Ovary (tissue), 3 donors: ENCODE measurements at regions not wholly inside any gene's neighbourhood (a gene's known extent, or its start where the extent isn't known, plus 50 kb on each side); places are given as distances from the start of the nearest gene placed in this dataset.

Source experiments
- EP300 ChIP-seq: sonication (generic); formaldehyde crosslinking; IDR thresholded peaks from one replicate; pipeline ENCODE4 v1.6.1; 2017; ENCODE audit warnings: antibody characterized with exemption
- POLR2A ChIP-seq: fragments of 450-650 bp; IDR thresholded peaks from one replicate; pipeline ENCODE4 v1.6.1; 2017; ENCODE audit warnings: antibody characterized with exemption, mild to moderate bottlenecking, moderate library complexity
- TF ChIP-seq, protein P1 (sequence below), 3 donors: fragments of 450-650 bp in 2 of 3; fragments of 200-600 bp in 1 of 3; IDR thresholded peaks; one replicate each; pipeline versions ENCODE4 v1.5.1 to v1.8.0; 2016 to 2022; ENCODE audit warnings: antibody characterized with exemption in 3 of 3, mild to moderate bottlenecking in 1 of 3
- donor health status: DM: no; HTN: no; CAD: no.

DNA sequence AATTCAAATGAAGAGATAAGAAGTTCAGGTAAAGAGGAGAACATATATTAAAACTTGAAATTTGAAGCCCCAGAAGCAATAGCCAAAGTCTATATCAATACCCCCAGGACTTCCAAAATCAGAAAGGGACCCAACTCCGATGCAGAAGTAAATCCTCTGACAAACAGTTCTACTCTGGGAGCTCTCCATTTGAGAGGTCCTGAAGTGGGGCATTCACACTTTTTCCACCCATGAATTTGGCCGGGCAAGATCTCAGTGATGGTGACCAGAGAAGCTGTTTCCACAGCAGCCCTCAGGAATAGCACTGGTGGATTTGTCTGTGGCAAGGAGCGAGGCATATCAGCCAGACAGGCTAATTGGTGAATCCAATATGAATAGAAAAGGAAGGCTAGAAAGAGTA, 313.6 kb upstream of the MC4R start:
- TF ChIP-seq, protein P1, sequence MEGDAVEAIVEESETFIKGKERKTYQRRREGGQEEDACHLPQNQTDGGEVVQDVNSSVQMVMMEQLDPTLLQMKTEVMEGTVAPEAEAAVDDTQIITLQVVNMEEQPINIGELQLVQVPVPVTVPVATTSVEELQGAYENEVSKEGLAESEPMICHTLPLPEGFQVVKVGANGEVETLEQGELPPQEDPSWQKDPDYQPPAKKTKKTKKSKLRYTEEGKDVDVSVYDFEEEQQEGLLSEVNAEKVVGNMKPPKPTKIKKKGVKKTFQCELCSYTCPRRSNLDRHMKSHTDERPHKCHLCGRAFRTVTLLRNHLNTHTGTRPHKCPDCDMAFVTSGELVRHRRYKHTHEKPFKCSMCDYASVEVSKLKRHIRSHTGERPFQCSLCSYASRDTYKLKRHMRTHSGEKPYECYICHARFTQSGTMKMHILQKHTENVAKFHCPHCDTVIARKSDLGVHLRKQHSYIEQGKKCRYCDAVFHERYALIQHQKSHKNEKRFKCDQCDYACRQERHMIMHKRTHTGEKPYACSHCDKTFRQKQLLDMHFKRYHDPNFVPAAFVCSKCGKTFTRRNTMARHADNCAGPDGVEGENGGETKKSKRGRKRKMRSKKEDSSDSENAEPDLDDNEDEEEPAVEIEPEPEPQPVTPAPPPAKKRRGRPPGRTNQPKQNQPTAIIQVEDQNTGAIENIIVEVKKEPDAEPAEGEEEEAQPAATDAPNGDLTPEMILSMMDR (IDR thresholded peaks at IDR 0.05), result no peak
- TF ChIP-seq POLR2A, result no peak
- no peak for TF ChIP-seq EP300
